OCI-LY7 (cell line): ENCODE measurements at regions not wholly inside any gene's neighbourhood (a gene's known extent, or its start where the extent isn't known, plus 50 kb on each side); places are given as distances from the start of the nearest gene placed in this dataset.

Source experiments
- CTCF ChIP-seq: fragments of 200-600 bp; sonication (generic); conservative IDR thresholded peaks from 2 replicates; pipeline ENCODE4 v1.5.1; 2014; ENCODE audit warnings: mild to moderate bottlenecking, antibody characterized with exemption, low read length, moderate library complexity, mixed read lengths
- EZH2phosphoT487 ChIP-seq: fragments of 200-600 bp; sonication (generic); IDR thresholded peaks from 2 replicates; pipeline ENCODE4 v1.6.1; 2018; ENCODE audit warnings: low read depth, borderline replicate concordance, mild to moderate bottlenecking, mixed run types, antibody characterized with exemption, low read length, moderate library complexity, mixed read lengths

GRCh38 chr12:24307716-24308335, 358.4 kb upstream of the SOX5 start:
- TF ChIP-seq CTCF (no peak), EZH2phosphoT487 (no peak)
